ENCODE measurements at regions not wholly inside any gene's neighbourhood (a gene's known extent, or its start where the extent isn't known, plus 50 kb on each side); places are given as distances from the start of the nearest gene placed in this dataset.

DNA sequence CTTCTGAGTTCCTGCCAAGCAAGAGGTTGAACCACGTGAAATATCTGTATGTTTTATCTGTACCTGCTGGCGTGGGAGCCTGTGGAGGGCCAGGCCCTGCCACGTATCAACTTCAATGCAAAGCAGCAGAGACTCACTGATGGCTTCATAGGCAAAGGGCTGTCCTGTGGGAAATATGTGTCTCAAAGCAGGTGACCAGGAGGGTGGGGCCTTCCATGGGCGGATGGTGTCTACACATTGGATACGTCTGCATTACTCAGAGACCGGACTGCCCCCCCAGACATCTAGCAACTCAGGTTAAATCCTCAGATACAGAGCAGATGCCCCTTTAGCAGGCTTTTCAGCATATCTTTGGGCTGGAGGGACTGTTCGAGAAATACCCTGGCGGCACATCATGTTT is 210.8 kb upstream of the C1orf174 start:
- TF ChIP-seq ZNF274 (IDR thresholded peaks at IDR 0.05; ENCODE audit: low read depth, low read length) (no peak), YY1 (IDR thresholded peaks at IDR 0.05; ENCODE audit: insufficient read depth, insufficient read length) (no peak)

All from NT2/D1 (cell line).